HG03025 (cell line): ENCODE measurements at regions not wholly inside any gene's neighbourhood (a gene's known extent, or its start where the extent isn't known, plus 50 kb on each side); places are given as distances from the start of the nearest gene placed in this dataset.

Experiments used
- ATAC-seq: cut with Tn5 transposase; IDR thresholded peaks from one replicate; pipeline ENCODE4 v1.9.1; 2021; ENCODE audit warnings: mild to moderate bottlenecking, moderate library complexity; ENCODE audit not compliant: unreplicated experiment, low FRiP score

GRCh38 chr21:35585878-35586277, 474.4 kb downstream of the SETD4 start:
- ATAC-seq = no peak

- ATAC-seq = no peak
Measured at GRCh38 chr21:35585155-35585554, 475.2 kb downstream of the SETD4 start.

GRCh38 chr21:35583566-35584216, 476.6 kb downstream of the SETD4 start:
- ATAC-seq = no peak

GRCh38 chr21:35582731-35583130, 477.6 kb downstream of the SETD4 start:
- no peak for ATAC-seq

- ATAC-seq = no peak
Measured at GRCh38 chr21:35581640-35582039, 478.7 kb downstream of the SETD4 start.

- no peak for ATAC-seq
Measured at GRCh38 chr21:35579520-35580293, 480.6 kb downstream of the SETD4 start.

GRCh38 chr21:35578831-35579471, 481.4 kb downstream of the SETD4 start:
- no peak for ATAC-seq

- ATAC-seq = no peak
Measured at GRCh38 chr21:35578347-35578782, 482.0 kb downstream of the SETD4 start.

GRCh38 chr21:35575280-35575915, 484.9 kb downstream of the SETD4 start:
- no peak for ATAC-seq

- ATAC-seq = no peak
Measured at GRCh38 chr21:35573472-35574374, 486.6 kb downstream of the SETD4 start.

GRCh38 chr21:35571910-35572309, 488.4 kb downstream of the SETD4 start:
- ATAC-seq = no peak

GRCh38 chr21:35568643-35569042, 491.7 kb downstream of the SETD4 start:
- no peak for ATAC-seq

- no peak for ATAC-seq
Measured at GRCh38 chr21:35566874-35567273, 493.5 kb downstream of the SETD4 start.

- ATAC-seq = no peak
Measured at GRCh38 chr21:35565204-35565611, 495.1 kb downstream of the SETD4 start.

GRCh38 chr21:35563885-35564451, 496.4 kb downstream of the SETD4 start:
- no peak for ATAC-seq

GRCh38 chr21:35562876-35563275, 497.4 kb downstream of the SETD4 start:
- ATAC-seq = no peak

- ATAC-seq = no peak
Measured at GRCh38 chr21:35561116-35561515, 499.2 kb downstream of the SETD4 start.

- ATAC-seq = no peak
Measured at GRCh38 chr21:35559829-35560225, 500.5 kb downstream of the SETD4 start.

GRCh38 chr21:35559128-35559828, 501.0 kb downstream of the SETD4 start:
- no peak for ATAC-seq
